ENCODE measurements at regions not wholly inside any gene's neighbourhood (a gene's known extent, or its start where the extent isn't known, plus 50 kb on each side); places are given as distances from the start of the nearest gene placed in this dataset.

DNA sequence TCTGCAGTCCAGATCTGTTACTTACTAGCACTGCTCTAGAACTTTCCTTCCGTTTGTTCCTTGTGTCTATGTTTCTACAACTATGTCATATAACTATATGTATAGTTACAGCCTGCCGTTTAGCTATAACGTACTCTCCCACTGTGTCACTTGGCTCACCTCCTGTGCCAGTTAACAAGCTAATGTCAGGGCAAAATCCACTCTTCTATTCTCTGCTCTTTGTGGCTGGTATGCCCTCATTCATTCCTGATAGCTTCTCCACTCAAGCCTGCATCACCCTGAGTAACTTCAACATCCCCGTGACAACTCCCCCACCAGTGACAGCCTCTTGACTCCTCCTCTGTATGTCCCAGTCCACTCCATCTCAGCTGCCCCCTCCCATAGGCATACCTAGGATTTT is 229.2 kb downstream of the TJP1 start:
- TF ChIP-seq CTCF (IDR thresholded peaks at IDR 0.05) (no peak), POLR2A (IDR thresholded peaks at IDR 0.05) (no peak)
